Gastrocnemius medialis (tissue), 4 donors: ENCODE measurements at regions not wholly inside any gene's neighbourhood (a gene's known extent, or its start where the extent isn't known, plus 50 kb on each side); places are given as distances from the start of the nearest gene placed in this dataset.

Source experiments
- POLR2A ChIP-seq, 2 donors: fragments of 450-650 bp; IDR thresholded peaks; one replicate each; pipeline ENCODE4 v1.6.1; 2017; ENCODE audit warnings: antibody characterized with exemption in 2 of 2, mild to moderate bottlenecking in 2 of 2, moderate library complexity in 2 of 2
- TF ChIP-seq, protein P1 (sequence below), 5 experiments: fragments of 450-650 bp in 3 of 5; fragments of 200-600 bp in 2 of 5; sonication (generic) in 2 of 5; IDR thresholded peaks in 4 of 5; conservative IDR thresholded peaks in 1 of 5; 1 replicate in 4 of 5; 2 replicates in 1 of 5; pipeline ENCODE4 v1.5.1; 2016 to 2019; ENCODE audit warnings: antibody characterized with exemption in 5 of 5, mild to moderate bottlenecking in 3 of 5, moderate library complexity in 3 of 5

DNA sequence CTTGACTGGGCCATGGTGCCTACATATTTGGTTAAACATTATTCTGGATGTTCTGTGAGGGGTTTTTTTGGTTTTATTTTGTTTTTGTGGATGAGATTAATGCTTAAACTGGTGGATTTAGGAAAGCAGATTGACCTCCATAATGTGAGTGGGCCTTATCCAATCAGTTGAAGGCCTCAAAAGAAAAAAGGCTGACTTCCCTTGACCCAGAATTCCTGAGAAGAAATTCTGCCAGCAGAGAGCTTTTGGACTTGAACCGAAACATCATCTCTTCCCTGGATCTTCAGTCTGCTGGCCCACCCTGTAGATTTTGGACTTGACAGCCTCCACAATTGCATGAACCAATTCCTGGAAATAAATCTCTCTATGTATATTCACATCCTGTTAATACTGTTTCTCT, 94.4 kb downstream of the ADRA2A start:
- TF ChIP-seq, protein P1, sequence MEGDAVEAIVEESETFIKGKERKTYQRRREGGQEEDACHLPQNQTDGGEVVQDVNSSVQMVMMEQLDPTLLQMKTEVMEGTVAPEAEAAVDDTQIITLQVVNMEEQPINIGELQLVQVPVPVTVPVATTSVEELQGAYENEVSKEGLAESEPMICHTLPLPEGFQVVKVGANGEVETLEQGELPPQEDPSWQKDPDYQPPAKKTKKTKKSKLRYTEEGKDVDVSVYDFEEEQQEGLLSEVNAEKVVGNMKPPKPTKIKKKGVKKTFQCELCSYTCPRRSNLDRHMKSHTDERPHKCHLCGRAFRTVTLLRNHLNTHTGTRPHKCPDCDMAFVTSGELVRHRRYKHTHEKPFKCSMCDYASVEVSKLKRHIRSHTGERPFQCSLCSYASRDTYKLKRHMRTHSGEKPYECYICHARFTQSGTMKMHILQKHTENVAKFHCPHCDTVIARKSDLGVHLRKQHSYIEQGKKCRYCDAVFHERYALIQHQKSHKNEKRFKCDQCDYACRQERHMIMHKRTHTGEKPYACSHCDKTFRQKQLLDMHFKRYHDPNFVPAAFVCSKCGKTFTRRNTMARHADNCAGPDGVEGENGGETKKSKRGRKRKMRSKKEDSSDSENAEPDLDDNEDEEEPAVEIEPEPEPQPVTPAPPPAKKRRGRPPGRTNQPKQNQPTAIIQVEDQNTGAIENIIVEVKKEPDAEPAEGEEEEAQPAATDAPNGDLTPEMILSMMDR (IDR thresholded peaks at IDR 0.05 in 4 of 5, conservative IDR thresholded peaks at IDR 0.05 in 1 of 5) = no peak
- no peak for TF ChIP-seq POLR2A (IDR thresholded peaks at IDR 0.05)
